OCI-LY1 (cell line): ENCODE measurements at regions not wholly inside any gene's neighbourhood (a gene's known extent, or its start where the extent isn't known, plus 50 kb on each side); places are given as distances from the start of the nearest gene placed in this dataset.

Experiments
- H2AFZ ChIP-seq: fragments of 200-600 bp; sonication (generic), shearing (Covaris generic); 2 replicates; pipeline ENCODE4 v1.6.0; 2014; ENCODE audit warnings: antibody characterized with exemption, mild to moderate bottlenecking, low read length
- H3F3A ChIP-seq: fragments of 200-600 bp; sonication (generic), shearing (Covaris generic); 2 replicates; pipeline ENCODE4 v1.6.0; 2014; ENCODE audit warnings: mild to moderate bottlenecking, antibody characterized with exemption, low read length, moderate library complexity; ENCODE audit not compliant: insufficient read depth
- H3K27ac ChIP-seq: fragments of 200-600 bp; sonication (generic); 2 replicates; pipeline ENCODE4 v1.5.1; 2014; ENCODE audit warnings: low read length, mixed run types, mild to moderate bottlenecking, low read depth; ENCODE audit not compliant: poor library complexity, severe bottlenecking
- H3K27me3 ChIP-seq: fragments of 200-600 bp; sonication (generic); 2 replicates; pipeline ENCODE4 v1.6.0; 2014; ENCODE audit warnings: antibody characterized with exemption, mild to moderate bottlenecking, low read length, moderate library complexity; ENCODE audit not compliant: insufficient read depth
- H3K36me3 ChIP-seq: fragments of 200-600 bp; sonication (generic); 2 replicates; pipeline ENCODE4 v1.6.1; 2014; ENCODE audit warnings: mild to moderate bottlenecking, antibody characterized with exemption, low read length, moderate library complexity, mixed read lengths; ENCODE audit not compliant: insufficient read depth
- H3K4me1 ChIP-seq: fragments of 200-600 bp; sonication (generic); 2 replicates; pipeline ENCODE4 v1.5.1; 2014; ENCODE audit warnings: mild to moderate bottlenecking, low read length, moderate library complexity; ENCODE audit not compliant: insufficient read depth, severe bottlenecking
- H3K4me2 ChIP-seq: fragments of 200-600 bp; sonication (generic), shearing (Covaris generic); 2 replicates; pipeline ENCODE4 v1.6.1; 2014; ENCODE audit warnings: low read length
- H3K4me3 ChIP-seq: fragments of 200-600 bp; sonication (generic); 2 replicates; pipeline ENCODE4 v1.5.1; 2014; ENCODE audit warnings: low read length, low read depth, mild to moderate bottlenecking, mixed read lengths; ENCODE audit not compliant: poor library complexity, severe bottlenecking
- H3K79me2 ChIP-seq: fragments of 200-600 bp; shearing (Covaris generic); 2 replicates; pipeline ENCODE4 v1.6.1; 2016; ENCODE audit warnings: mixed run types, low read length, mixed read lengths; ENCODE audit not compliant: insufficient read depth
- H3K9ac ChIP-seq: fragments of 200-600 bp; sonication (generic), shearing (Covaris generic); 2 replicates; pipeline ENCODE4 v1.6.1; 2014; ENCODE audit warnings: mild to moderate bottlenecking, low read length, mixed read lengths
- H3K9me2 ChIP-seq: fragments of 200-600 bp; sonication (generic), shearing (Covaris generic); 2 replicates; pipeline ENCODE4 v1.6.1; 2014; ENCODE audit warnings: low read depth, mild to moderate bottlenecking, low read length, mixed read lengths
- H3K9me3 ChIP-seq: fragments of 200-600 bp; shearing (Covaris generic); 2 replicates; pipeline ENCODE4 v1.6.1; 2014; ENCODE audit warnings: low read length, mixed read lengths
- H4K20me1 ChIP-seq: fragments of 200-600 bp; sonication (generic), shearing (Covaris generic); 2 replicates; pipeline ENCODE4 v1.6.0; 2016; ENCODE audit warnings: mild to moderate bottlenecking, low read length; ENCODE audit not compliant: insufficient read depth
- CTCF ChIP-seq: fragments of 200-600 bp; sonication (generic), shearing (Covaris generic); IDR thresholded peaks from 2 replicates; pipeline ENCODE4 v1.5.1; 2017; ENCODE audit warnings: mild to moderate bottlenecking, antibody characterized with exemption, low read length, moderate library complexity, mixed read lengths
- EZH2 ChIP-seq: fragments of 200-600 bp; sonication (generic), shearing (Covaris generic); IDR thresholded peaks from 2 replicates; pipeline ENCODE4 v1.8.0; 2017; ENCODE audit warnings: borderline replicate concordance, mixed run types, mild to moderate bottlenecking, antibody characterized with exemption, low read length, moderate library complexity, mixed read lengths

- H2AFZ ChIP-seq = no peak overlapping the region
- no peak overlapping the region for H3K9ac ChIP-seq
- TF ChIP-seq EZH2 (no peak), CTCF (no peak)
- no peaks in the 10 kb centered on the region for H3K36me3 ChIP-seq
- H3K27me3 ChIP-seq = no peaks in the 10 kb centered on the region
- no peaks in the 10 kb centered on the region for H3K9me2 ChIP-seq
- H4K20me1 ChIP-seq = no peaks in the 10 kb centered on the region
- H3K4me3 ChIP-seq = no peak overlapping the region
- no peak overlapping the region for H3K27ac ChIP-seq
- H3K79me2 ChIP-seq = no peaks in the 10 kb centered on the region
- H3F3A ChIP-seq = no peaks in the 10 kb centered on the region
- H3K9me3 ChIP-seq = no peaks in the 10 kb centered on the region
- no peak overlapping the region for H3K4me2 ChIP-seq
- no peaks in the 10 kb centered on the region for H3K4me1 ChIP-seq
Measured at GRCh38 chr16:62974424-62974823, 938.2 kb upstream of the CDH8 start.

GRCh38 chr16:62970851-62971250 lies 934.6 kb upstream of the CDH8 start:
- no peak overlapping the region for H3K9ac ChIP-seq
- H3K9me2 ChIP-seq = no peaks in the 10 kb centered on the region
- H3K36me3 ChIP-seq = no peaks in the 10 kb centered on the region
- H3K9me3 ChIP-seq = no peaks in the 10 kb centered on the region
- no peak overlapping the region for H2AFZ ChIP-seq
- no peaks in the 10 kb centered on the region for H3K4me1 ChIP-seq
- no peak overlapping the region for H3K4me3 ChIP-seq
- H3K4me2 ChIP-seq = no peak overlapping the region
- no peaks in the 10 kb centered on the region for H3F3A ChIP-seq
- H4K20me1 ChIP-seq = no peaks in the 10 kb centered on the region
- no peaks in the 10 kb centered on the region for H3K27me3 ChIP-seq
- no peaks in the 10 kb centered on the region for H3K79me2 ChIP-seq
- TF ChIP-seq EZH2 = no peak
- TF ChIP-seq CTCF = no peak
- H3K27ac ChIP-seq = no peak overlapping the region

GRCh38 chr16:62969711-62970318 lies 933.6 kb upstream of the CDH8 start:
- TF ChIP-seq CTCF = no peak
- TF ChIP-seq EZH2 = no peak
- no peaks in the 10 kb centered on the region for H3K9me2 ChIP-seq
- no peaks in the 10 kb centered on the region for H3K9me3 ChIP-seq
- H2AFZ ChIP-seq = no peak overlapping the region
- H4K20me1 ChIP-seq = no peaks in the 10 kb centered on the region
- H3K36me3 ChIP-seq = no peaks in the 10 kb centered on the region
- no peaks in the 10 kb centered on the region for H3K4me1 ChIP-seq
- H3K79me2 ChIP-seq = no peaks in the 10 kb centered on the region
- no peaks in the 10 kb centered on the region for H3K27me3 ChIP-seq
- no peak overlapping the region for H3K4me3 ChIP-seq
- H3F3A ChIP-seq = no peaks in the 10 kb centered on the region
- H3K9ac ChIP-seq = no peak overlapping the region
- H3K27ac ChIP-seq = no peak overlapping the region
- no peak overlapping the region for H3K4me2 ChIP-seq
